GM21528 (cell line): ENCODE measurements at regions not wholly inside any gene's neighbourhood (a gene's known extent, or its start where the extent isn't known, plus 50 kb on each side); places are given as distances from the start of the nearest gene placed in this dataset.
"Not testable (repeated sequence)": the region's sequence is repeated elsewhere in the genome, so short reads cannot be mapped to it uniquely, and the experiment has no call there.

Experiments used
- ATAC-seq: cut with Tn5 transposase; IDR thresholded peaks from one replicate; pipeline ENCODE4 v1.9.1; 2021; ENCODE audit warnings: mild to moderate bottlenecking, moderate library complexity; ENCODE audit not compliant: unreplicated experiment, low FRiP score

- not testable (repeated sequence) for ATAC-seq
Observed at GRCh38 chr2:230637486-230637885, 75.2 kb upstream of the CAB39 start.

- no peak for ATAC-seq
Observed at GRCh38 chr2:230640540-230641011, 72.1 kb upstream of the CAB39 start.

GRCh38 chr2:230642966-230643365, 69.7 kb upstream of the CAB39 start:
- ATAC-seq: no peak

GRCh38 chr2:230643576-230644291, 68.9 kb upstream of the CAB39 start:
- peak; percentile 70 for ATAC-seq

GRCh38 chr2:230644356-230644935, 68.2 kb upstream of the CAB39 start:
- no peak for ATAC-seq

- no peak for ATAC-seq
Observed at GRCh38 chr2:230648356-230648755, 64.3 kb upstream of the CAB39 start.

- ATAC-seq: no peak
Observed at GRCh38 chr2:230650585-230651137, 62.0 kb upstream of the CAB39 start.

- no peak for ATAC-seq
Observed at GRCh38 chr2:230654057-230654456, 58.6 kb upstream of the CAB39 start.

- ATAC-seq: no peak
Observed at GRCh38 chr2:230657462-230657861, 55.2 kb upstream of the CAB39 start.

GRCh38 chr2:230657906-230658305, 54.7 kb upstream of the CAB39 start:
- ATAC-seq: no peak

- ATAC-seq: no peak
Observed at GRCh38 chr2:230658577-230658876, 54.1 kb upstream of the CAB39 start.

GRCh38 chr2:230658877-230659652, 53.6 kb upstream of the CAB39 start:
- ATAC-seq: peak; percentile 53

GRCh38 chr2:230660294-230661060, 52.2 kb upstream of the CAB39 start:
- ATAC-seq: no peak

- ATAC-seq: peak; percentile 32
Observed at GRCh38 chr2:230661072-230661957, 51.3 kb upstream of the CAB39 start.
